H9 (cell line): ENCODE measurements at regions not wholly inside any gene's neighbourhood (a gene's known extent, or its start where the extent isn't known, plus 50 kb on each side); places are given as distances from the start of the nearest gene placed in this dataset.

ENCODE experiments used
- DNase-seq: peaks from one replicate; pipeline ENCODE4 v3.0.0-alpha.2; 2017
- H2AFZ ChIP-seq: one replicate; pipeline ENCODE4 v1.6.1; 2013; ENCODE audit warnings: mild to moderate bottlenecking, low read length, control low read depth, moderate library complexity
- H2AK5ac ChIP-seq: 2 replicates; pipeline ENCODE4 v1.6.1; 2013; ENCODE audit warnings: low read length, control low read depth, mixed read lengths; ENCODE audit not compliant: insufficient read length
- H2BK120ac ChIP-seq: one replicate; pipeline ENCODE4 v1.6.1; 2013; ENCODE audit warnings: low read depth, mild to moderate bottlenecking, low read length, control low read depth, inconsistent platforms; ENCODE audit not compliant: poor library complexity, severe bottlenecking
- H2BK12ac ChIP-seq: 2 replicates; pipeline ENCODE4 v1.6.1; 2013; ENCODE audit warnings: low read length, control low read depth, mixed read lengths, low read depth; ENCODE audit not compliant: insufficient read length
- H2BK15ac ChIP-seq: 2 replicates; pipeline ENCODE4 v1.6.1; 2013; ENCODE audit warnings: low read depth, low read length, control low read depth
- H2BK20ac ChIP-seq: one replicate; pipeline ENCODE4 v1.6.1; 2013; ENCODE audit warnings: low read depth, mild to moderate bottlenecking, low read length, control low read depth, inconsistent platforms; ENCODE audit not compliant: poor library complexity, severe bottlenecking
- H2BK5ac ChIP-seq: 2 replicates; pipeline ENCODE4 v1.6.1; 2013; ENCODE audit warnings: low read length, control low read depth, mixed read lengths; ENCODE audit not compliant: insufficient read length
- H3K14ac ChIP-seq: 2 replicates; pipeline ENCODE4 v1.6.1; 2013; ENCODE audit warnings: low read length, control low read depth; ENCODE audit not compliant: insufficient read depth
- H3K18ac ChIP-seq: 2 replicates; pipeline ENCODE4 v1.6.1; 2013; ENCODE audit warnings: low read depth, mild to moderate bottlenecking, mixed read lengths, low read length, control low read depth; ENCODE audit not compliant: insufficient read length
- H3K23ac ChIP-seq: 2 replicates; pipeline ENCODE4 v1.6.1; 2013; ENCODE audit warnings: low read length, control low read depth, mixed read lengths, low read depth; ENCODE audit not compliant: insufficient read length
- H3K23me2 ChIP-seq: 2 replicates; pipeline ENCODE4 v1.6.1; 2013; ENCODE audit warnings: low read depth, mild to moderate bottlenecking, mixed read lengths, low read length, control low read depth; ENCODE audit not compliant: insufficient read length, poor library complexity, severe bottlenecking
- H3K27ac ChIP-seq: 2 replicates; pipeline ENCODE4 v1.5.1; 2013; ENCODE audit warnings: low read length, control low read depth, mixed read lengths, low read depth; ENCODE audit not compliant: insufficient read length
- H3K27me3 ChIP-seq: 2 replicates; pipeline ENCODE4 v1.6.1; 2013; ENCODE audit warnings: low read length, control low read depth, inconsistent platforms; ENCODE audit not compliant: insufficient read depth
- H3K4ac ChIP-seq: 2 replicates; pipeline ENCODE4 v1.6.1; 2013; ENCODE audit warnings: low read depth, mild to moderate bottlenecking, control low read depth, inconsistent platforms, low read length, moderate library complexity
- H3K4me1 ChIP-seq: 2 replicates; pipeline ENCODE4 v1.6.1; 2013; ENCODE audit warnings: low read length, control low read depth, inconsistent platforms; ENCODE audit not compliant: insufficient read depth
- H3K4me2 ChIP-seq: 2 replicates; pipeline ENCODE4 v1.6.1; 2013; ENCODE audit warnings: low read length, control low read depth, mixed read lengths; ENCODE audit not compliant: insufficient read length, insufficient read depth
- H3K56ac ChIP-seq: 2 replicates; pipeline ENCODE4 v1.6.1; 2013; ENCODE audit warnings: low read depth, mild to moderate bottlenecking, mixed read lengths, low read length, control low read depth; ENCODE audit not compliant: insufficient read length
- H3K79me1 ChIP-seq: 2 replicates; pipeline ENCODE4 v1.6.1; 2013; ENCODE audit warnings: low read depth, mild to moderate bottlenecking, moderate library complexity, low read length, control low read depth, inconsistent platforms; ENCODE audit not compliant: insufficient read depth, poor library complexity, severe bottlenecking
- H3K79me2 ChIP-seq: 2 replicates; pipeline ENCODE4 v1.6.1; 2013; ENCODE audit warnings: low read length, control low read depth, inconsistent platforms; ENCODE audit not compliant: insufficient read depth
- H3K9ac ChIP-seq: 2 replicates; pipeline ENCODE4 v1.6.1; 2013; ENCODE audit warnings: low read length, control low read depth, mixed read lengths; ENCODE audit not compliant: insufficient read length; ENCODE audit errors: extremely low read depth
- H3K9me3 ChIP-seq: one replicate; pipeline ENCODE4 v1.6.1; 2013; ENCODE audit warnings: low read depth, low read length, inconsistent platforms; ENCODE audit not compliant: control insufficient read depth
- H3T11ph ChIP-seq: one replicate; pipeline ENCODE4 v1.6.1; 2013; ENCODE audit warnings: mild to moderate bottlenecking, low read length, control low read depth, inconsistent platforms
- H4K20me1 ChIP-seq: one replicate; pipeline ENCODE4 v1.6.1; 2013; ENCODE audit not compliant: control insufficient read depth, insufficient read length, insufficient read depth
- H4K5ac ChIP-seq: 2 replicates; pipeline ENCODE4 v1.6.1; 2013; ENCODE audit warnings: low read depth, mild to moderate bottlenecking, mixed read lengths, low read length, control low read depth; ENCODE audit not compliant: insufficient read length
- H4K8ac ChIP-seq: replicated peaks from 2 replicates; pipeline ENCODE4 v1.6.1; 2013; ENCODE audit warnings: low read length, control low read depth, mixed read lengths, low read depth; ENCODE audit not compliant: insufficient read length
- H4K91ac ChIP-seq: 2 replicates; pipeline ENCODE4 v1.6.1; 2013; ENCODE audit warnings: low read depth, mild to moderate bottlenecking, moderate library complexity, mixed read lengths, low read length, control low read depth; ENCODE audit not compliant: insufficient read length
- H3K27ac Mint-ChIP-seq, 3 experiments: 2 replicates in 2 of 3; 3 replicates in 1 of 3; pipeline ENCODE4 v1.8.0; 2020 to 2021; ENCODE audit warnings: mixed read lengths in 3 of 3, mild to moderate bottlenecking in 1 of 3, moderate library complexity in 1 of 3
- H3K27me3 Mint-ChIP-seq: 2 replicates; pipeline ENCODE4 v1.8.0; 2021; ENCODE audit warnings: low read depth, mild to moderate bottlenecking, moderate library complexity, mixed read lengths
- H3K36me3 Mint-ChIP-seq, 3 experiments: 2 replicates in 2 of 3; 3 replicates in 1 of 3; pipeline ENCODE4 v1.8.0; 2020 to 2021; ENCODE audit warnings: low read depth in 3 of 3, mixed read lengths in 3 of 3; ENCODE audit not compliant: insufficient read depth in 1 of 3
- H3K4me1 Mint-ChIP-seq, 2 experiments: 2 replicates each; pipeline ENCODE4 v1.8.0; 2020; ENCODE audit warnings: mixed read lengths in 2 of 2
- H3K4me3 Mint-ChIP-seq, 2 experiments: 2 replicates in 1 of 2; 3 replicates in 1 of 2; pipeline ENCODE4 v1.8.0; 2020 to 2021; ENCODE audit warnings: mild to moderate bottlenecking in 2 of 2, mixed read lengths in 2 of 2, moderate library complexity in 1 of 2
- H3K9me3 Mint-ChIP-seq, 2 experiments: 2 replicates in 1 of 2; 3 replicates in 1 of 2; pipeline ENCODE4 v1.8.0; 2020; ENCODE audit warnings: mild to moderate bottlenecking in 2 of 2, mixed read lengths in 2 of 2, moderate library complexity in 1 of 2
- CTCF ChIP-seq: fragments of 200-600 bp; sonication (generic); conservative IDR thresholded peaks from 3 replicates; pipeline ENCODE4 v1.8.0; 2021; ENCODE audit warnings: antibody characterized with exemption, mild to moderate bottlenecking
- WGBS: extraction: QIAGEN DNeasy Blood & Tissue Kit; methylation state at CpG from one replicate; pipeline ENCODE4 v1.1.7; 2013; ENCODE audit warnings: missing lambda C conversion rate, low lambda C conversion rate, mixed read lengths; ENCODE audit not compliant: insufficient read length; ENCODE audit errors: extremely low coverage; 5-methylcytosine and 5-hydroxymethylcytosine counted together

- no peak overlapping the region for H4K5ac ChIP-seq
- no peak overlapping the region for H2BK120ac ChIP-seq
- no peak overlapping the region for H3T11ph ChIP-seq
- H3K23me2 ChIP-seq = no peaks in the 10 kb centered on the region
- no peak for TF ChIP-seq CTCF
- no peak overlapping the region for H3K9ac ChIP-seq
- Mint-ChIP-seq H3K9me3 (no peaks in the 10 kb centered on the region; a peak in 1 of 5 replicates), H3K4me3 (no peak overlapping the region), H3K4me1 (peaks cover 11 to 13% of the 10 kb centered on the region in 2 experiments), H3K36me3 (no peaks in the 10 kb centered on the region; a peak in 1 of 7 replicates), H3K27ac (no peak overlapping the region), H3K27me3 (no peaks in the 10 kb centered on the region)
- no peak overlapping the region for H2BK20ac ChIP-seq
- H3K27me3 ChIP-seq = no peaks in the 10 kb centered on the region
- no peaks in the 10 kb centered on the region for H3K9me3 ChIP-seq
- no peaks in the 10 kb centered on the region for H3K79me1 ChIP-seq
- peaks cover 4% of the 10 kb centered on the region; the same call in 1 of the 2 replicates for H3K4me1 ChIP-seq
- WGBS = no CpG with 5 or more reads among the region's 2 CpGs
- no peak overlapping the region for H4K91ac ChIP-seq
- no peak overlapping the region for H3K27ac ChIP-seq
- H3K4me2 ChIP-seq = no peak overlapping the region
- no peak overlapping the region for H3K56ac ChIP-seq
- H2BK5ac ChIP-seq = no peak overlapping the region
- no peak overlapping the region for H3K14ac ChIP-seq
- DNase-seq = no peak
- no peak overlapping the region for H4K8ac ChIP-seq
- no peaks in the 10 kb centered on the region for H4K20me1 ChIP-seq
- H2AK5ac ChIP-seq = no peak overlapping the region
- H2BK12ac ChIP-seq = no peak overlapping the region
- no peak overlapping the region for H2BK15ac ChIP-seq
- H3K18ac ChIP-seq = no peak overlapping the region
- no peak overlapping the region for H3K4ac ChIP-seq
- no peaks in the 10 kb centered on the region for H3K79me2 ChIP-seq
- H3K23ac ChIP-seq = no peak overlapping the region
- H2AFZ ChIP-seq = no peak overlapping the region
These were observed 326.8 kb upstream of the KLF12 start for GRCh38 chr13:74461011-74461410.
